CD14-positive monocyte (primary cell): ENCODE measurements at regions not wholly inside any gene's neighbourhood (a gene's known extent, or its start where the extent isn't known, plus 50 kb on each side); places are given as distances from the start of the nearest gene placed in this dataset.
"Not testable (repeated sequence)": the region's sequence is repeated elsewhere in the genome, so short reads cannot be mapped to it uniquely, and the experiment has no call there.

Experiments used
- DNase-seq, 3 donors: peaks; one replicate each; pipeline ENCODE4 v3.0.0-alpha.2; 2011 to 2022
- H2AFZ ChIP-seq: 2 replicates; pipeline ENCODE4 v1.6.0; 2012; ENCODE audit warnings: mild to moderate bottlenecking, low read depth, low read length, inconsistent platforms; ENCODE audit not compliant: insufficient read depth, poor library complexity, severe bottlenecking
- H3K27ac ChIP-seq, 2 donors: 1 replicate in 1 of 2; 2 replicates in 1 of 2; pipeline ENCODE4 v1.5.1; 2012 to 2013; ENCODE audit warnings: low read length in 2 of 2, control low read depth in 1 of 2, inconsistent platforms in 1 of 2, low read depth in 1 of 2, mild to moderate bottlenecking in 1 of 2
- H3K27me3 ChIP-seq, 2 donors: one replicate each; pipeline versions ENCODE4 v1.6.0 to v1.6.1; 2011 to 2013; ENCODE audit warnings: low read length in 2 of 2; ENCODE audit not compliant: control insufficient read depth in 2 of 2, insufficient read depth in 2 of 2
- H3K36me3 ChIP-seq, 2 donors: replicated peaks in 1 of 2; 1 replicate in 1 of 2; 2 replicates in 1 of 2; pipeline versions ENCODE4 v1.5.1 to v1.6.1; 2012 to 2013; ENCODE audit warnings: low read length in 2 of 2, control low read depth in 1 of 2, inconsistent platforms in 1 of 2, mild to moderate bottlenecking in 1 of 2; ENCODE audit not compliant: insufficient read depth in 2 of 2, control insufficient read depth in 1 of 2
- H3K4me1 ChIP-seq, 2 donors: 1 replicate in 1 of 2; 2 replicates in 1 of 2; pipeline versions ENCODE4 v1.5.1 to v1.6.1; 2012 to 2013; ENCODE audit warnings: low read length in 2 of 2, control low read depth in 1 of 2, inconsistent platforms in 1 of 2, mild to moderate bottlenecking in 1 of 2, moderate library complexity in 1 of 2; ENCODE audit not compliant: insufficient read depth in 2 of 2, control insufficient read depth in 1 of 2
- H3K4me2 ChIP-seq: replicated peaks from 2 replicates; pipeline ENCODE3; 2012; ENCODE audit warnings: low read length, moderate library complexity, mild to moderate bottlenecking; ENCODE audit not compliant: poor library complexity, severe bottlenecking; ENCODE audit errors: extremely low read depth
- H3K4me3 ChIP-seq, 3 experiments: fragments of 200-600 bp in 1 of 3; sonication (generic) in 1 of 3; replicated peaks in 1 of 3; 1 replicate in 2 of 3; 2 replicates in 1 of 3; pipeline ENCODE4 v1.5.1; 2011 to 2013; ENCODE audit warnings: low read length in 3 of 3, mild to moderate bottlenecking in 3 of 3, control low read depth in 2 of 3, low read depth in 2 of 3, inconsistent platforms in 1 of 3, moderate library complexity in 1 of 3
- H3K79me2 ChIP-seq: 2 replicates; pipeline ENCODE4 v1.6.0; 2012; ENCODE audit warnings: mild to moderate bottlenecking, control low read depth, inconsistent platforms, low read length, moderate library complexity; ENCODE audit not compliant: insufficient read depth
- H3K9ac ChIP-seq: 2 replicates; pipeline ENCODE4 v1.6.0; 2017; ENCODE audit warnings: low read length, mild to moderate bottlenecking; ENCODE audit not compliant: insufficient read depth, poor library complexity, severe bottlenecking
- H3K9me3 ChIP-seq, 2 donors: replicated peaks in 1 of 2; 1 replicate in 1 of 2; 2 replicates in 1 of 2; pipeline versions ENCODE4 v1.5.1 to v1.6.1; 2012 to 2013; ENCODE audit warnings: low read length in 2 of 2, control low read depth in 1 of 2; ENCODE audit not compliant: control insufficient read depth in 1 of 2, insufficient read depth in 1 of 2
- H4K20me1 ChIP-seq: 2 replicates; pipeline ENCODE4 v1.6.0; 2012; ENCODE audit warnings: mild to moderate bottlenecking, low read length, control low read depth, moderate library complexity; ENCODE audit not compliant: insufficient read depth
- H3K27ac Mint-ChIP-seq, 7 donors: one replicate each; pipeline ENCODE4 v1.8.0; 2020; ENCODE audit warnings: mild to moderate bottlenecking in 7 of 7, mixed read lengths in 7 of 7, moderate library complexity in 6 of 7, inconsistent platforms in 2 of 7
- H3K27me3 Mint-ChIP-seq, 3 donors: one replicate each; pipeline ENCODE4 v1.8.0; 2021 to 2022; ENCODE audit warnings: low read depth in 3 of 3, mild to moderate bottlenecking in 3 of 3, mixed read lengths in 3 of 3, moderate library complexity in 3 of 3, inconsistent platforms in 1 of 3
- H3K36me3 Mint-ChIP-seq, 2 donors: one replicate each; pipeline ENCODE4 v1.8.0; 2020; ENCODE audit warnings: mixed read lengths in 2 of 2, inconsistent platforms in 1 of 2, mild to moderate bottlenecking in 1 of 2
- H3K4me1 Mint-ChIP-seq: one replicate; pipeline ENCODE4 v1.8.0; 2020; ENCODE audit warnings: mild to moderate bottlenecking, mixed read lengths
- H3K4me3 Mint-ChIP-seq, 2 donors: one replicate each; pipeline ENCODE4 v1.8.0; 2020; ENCODE audit warnings: mild to moderate bottlenecking in 2 of 2, mixed read lengths in 2 of 2, moderate library complexity in 1 of 2
- H3K9me3 Mint-ChIP-seq, 7 donors: one replicate each; pipeline ENCODE4 v1.8.0; 2020 to 2022; ENCODE audit warnings: mixed read lengths in 7 of 7, mild to moderate bottlenecking in 6 of 7, moderate library complexity in 6 of 7, inconsistent platforms in 2 of 7
- CTCF ChIP-seq: fragments of 200-600 bp; IDR thresholded peaks from one replicate; pipeline ENCODE4 v1.8.0; 2022; ENCODE audit warnings: antibody characterized with exemption, mild to moderate bottlenecking
- WGBS: methylation state at CpG from one replicate; pipeline ENCODE4 v1.1.5; 2013; ENCODE audit warnings: missing lambda C conversion rate; ENCODE audit not compliant: insufficient coverage; 5-methylcytosine and 5-hydroxymethylcytosine counted together
- intact Hi-C, 2 donors: fragments of 100-400 bp; cut with micrococcal nuclease; formaldehyde crosslinking; loops; one replicate each; pipeline versions ENCODE4 v1.15.0 to v1.15.1; 2023

GRCh38 chr16:60137891-60138290, 1403.8 kb upstream of the GOT2 start:
- Histone ChIP-seq H4K20me1 (no peaks in the 10 kb centered on the region), H2AFZ (no peak overlapping the region), H3K4me1 (no peaks in the 10 kb centered on the region), H3K36me3 (no peaks in the 10 kb centered on the region), H3K4me3 (no peak overlapping the region), H3K79me2 (no peaks in the 10 kb centered on the region), H3K9ac (no peak overlapping the region), H3K27me3 (no peaks in the 10 kb centered on the region), H3K4me2 (no peak overlapping the region), H3K9me3 (peaks cover 13 to 16% of the 10 kb centered on the region in 2 donors), H3K27ac (no peak overlapping the region)
- TF ChIP-seq CTCF: no peak
- Mint-ChIP-seq H3K4me1 (no peaks in the 10 kb centered on the region), H3K27ac (no peak overlapping the region), H3K9me3 (peaks cover 10 to 22% (median 19%) of the 10 kb centered on the region in 7 donors), H3K36me3 (no peaks in the 10 kb centered on the region), H3K4me3 (no peak overlapping the region), H3K27me3 (peaks cover 0 to 2% (median 0%) of the 10 kb centered on the region in 3 donors)
- DNase-seq: no peak
- intact Hi-C loops: no loop called here

GRCh38 chr16:60127196-60127595, 1393.1 kb upstream of the GOT2 start:
- peaks cover 0 to 16% (median 5%) of the 10 kb centered on the region in 7 donors for H3K9me3 Mint-ChIP-seq
- H3K9me3 ChIP-seq: peaks cover 0 to 3% of the 10 kb centered on the region in 2 donors
- H3K4me3 ChIP-seq: no peak overlapping the region
- no peaks in the 10 kb centered on the region for H3K36me3 Mint-ChIP-seq
- no peak for TF ChIP-seq CTCF
- no peaks in the 10 kb centered on the region for H3K36me3 ChIP-seq
- H3K27me3 Mint-ChIP-seq: no peaks in the 10 kb centered on the region
- no peaks in the 10 kb centered on the region for H3K79me2 ChIP-seq
- H3K4me2 ChIP-seq: no peak overlapping the region
- no peaks in the 10 kb centered on the region for H4K20me1 ChIP-seq
- no peaks in the 10 kb centered on the region for H3K27me3 ChIP-seq
- no peak overlapping the region for H3K27ac Mint-ChIP-seq
- no peaks in the 10 kb centered on the region for H3K4me1 ChIP-seq
- no CpG with 5 or more reads among the region's 1 CpG for WGBS
- no peak overlapping the region for H3K9ac ChIP-seq
- no peak overlapping the region for H3K4me3 Mint-ChIP-seq
- H2AFZ ChIP-seq: no peak overlapping the region
- intact Hi-C loops: no loop called here
- no peak overlapping the region for H3K27ac ChIP-seq
- H3K4me1 Mint-ChIP-seq: peaks cover 4% of the 10 kb centered on the region
- DNase-seq: peak in 1 of 3 donors; percentile 2

GRCh38 chr16:60126115-60126514, 1392.0 kb upstream of the GOT2 start:
- H3K36me3 ChIP-seq, H3K9ac ChIP-seq, H3K27me3 Mint-ChIP-seq, H3K9me3 ChIP-seq, H3K27ac ChIP-seq, H3K27me3 ChIP-seq, H3K36me3 Mint-ChIP-seq, H3K4me3 Mint-ChIP-seq, H2AFZ ChIP-seq, H3K79me2 ChIP-seq, H3K27ac Mint-ChIP-seq, H3K4me1 Mint-ChIP-seq, DNase-seq, H3K4me2 ChIP-seq, H3K4me1 ChIP-seq, H3K4me3 ChIP-seq, H4K20me1 ChIP-seq, intact Hi-C loops: not testable (repeated sequence)
- H3K9me3 Mint-ChIP-seq: peaks cover 0 to 13% (median 4%) of the 10 kb centered on the region in 7 donors
- 100% methylated on average over 1 of the region's 2 CpGs for WGBS
